ENCODE measurements at regions not wholly inside any gene's neighbourhood (a gene's known extent, or its start where the extent isn't known, plus 50 kb on each side); places are given as distances from the start of the nearest gene placed in this dataset.

DNA sequence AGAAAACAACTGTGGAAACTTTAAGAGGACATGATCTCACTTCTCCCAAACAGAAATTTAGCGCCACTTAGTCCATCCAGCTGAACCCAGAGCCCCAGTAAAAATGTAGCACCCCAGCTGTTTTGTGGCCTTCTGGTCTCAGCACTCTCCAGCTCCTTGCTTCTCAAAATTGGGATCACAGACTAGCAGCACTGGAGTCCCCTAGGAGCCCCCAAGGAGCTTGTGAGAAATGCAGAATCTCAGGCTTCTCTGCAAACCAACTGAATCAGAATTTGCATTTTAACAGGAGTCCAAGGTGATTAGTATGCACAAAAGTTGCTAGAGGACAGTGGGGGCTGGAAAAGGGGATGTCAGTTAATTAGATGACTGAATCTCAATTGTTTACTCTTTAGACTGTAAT is 89.8 kb upstream of the FIBIN start:
- Histone ChIP-seq H3K4me3 (no peak overlapping the region), H3K27me3 (no peaks in the 10 kb centered on the region), H3K4me1 (peaks cover 0 to 6% (median 0%) of the 10 kb centered on the region in 12 donors), H3K9me3 (peaks cover 0 to 2% (median 0%) of the 10 kb centered on the region in 12 donors), H3K27ac (no peak overlapping the region), H3K36me3 (no peaks in the 10 kb centered on the region)
- intact Hi-C loops (cut with DNase I) = no loop called here
- ATAC-seq (no peak), DNase-seq (no peak)
- TF ChIP-seq POLR2A (IDR thresholded peaks at IDR 0.05) = no peak
- TF ChIP-seq, protein P1, sequence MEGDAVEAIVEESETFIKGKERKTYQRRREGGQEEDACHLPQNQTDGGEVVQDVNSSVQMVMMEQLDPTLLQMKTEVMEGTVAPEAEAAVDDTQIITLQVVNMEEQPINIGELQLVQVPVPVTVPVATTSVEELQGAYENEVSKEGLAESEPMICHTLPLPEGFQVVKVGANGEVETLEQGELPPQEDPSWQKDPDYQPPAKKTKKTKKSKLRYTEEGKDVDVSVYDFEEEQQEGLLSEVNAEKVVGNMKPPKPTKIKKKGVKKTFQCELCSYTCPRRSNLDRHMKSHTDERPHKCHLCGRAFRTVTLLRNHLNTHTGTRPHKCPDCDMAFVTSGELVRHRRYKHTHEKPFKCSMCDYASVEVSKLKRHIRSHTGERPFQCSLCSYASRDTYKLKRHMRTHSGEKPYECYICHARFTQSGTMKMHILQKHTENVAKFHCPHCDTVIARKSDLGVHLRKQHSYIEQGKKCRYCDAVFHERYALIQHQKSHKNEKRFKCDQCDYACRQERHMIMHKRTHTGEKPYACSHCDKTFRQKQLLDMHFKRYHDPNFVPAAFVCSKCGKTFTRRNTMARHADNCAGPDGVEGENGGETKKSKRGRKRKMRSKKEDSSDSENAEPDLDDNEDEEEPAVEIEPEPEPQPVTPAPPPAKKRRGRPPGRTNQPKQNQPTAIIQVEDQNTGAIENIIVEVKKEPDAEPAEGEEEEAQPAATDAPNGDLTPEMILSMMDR (IDR thresholded peaks at IDR 0.05) = no peak
- 87 to 92% (median 89%) methylated on average over 1 of the region's 1 CpG for WGBS, 4 donors

DNA sequence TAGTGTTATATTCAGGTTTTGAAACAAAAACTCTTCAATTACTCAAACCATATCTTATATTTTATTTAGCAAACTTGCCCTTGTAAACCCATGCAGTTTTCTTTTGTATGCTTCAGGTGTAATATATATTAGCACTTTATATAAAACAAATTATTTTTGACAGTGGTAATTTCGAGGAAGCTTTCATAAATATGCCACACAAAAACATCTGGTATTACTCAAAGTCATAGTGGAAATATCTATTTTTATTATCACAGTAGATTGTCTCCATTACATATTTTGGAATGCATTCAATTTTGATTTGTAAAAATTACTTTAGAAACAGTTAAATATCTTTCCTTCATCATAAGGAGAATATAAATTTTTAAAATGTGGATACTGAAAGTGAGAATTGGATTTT is 89.1 kb upstream of the FIBIN start:
- TF ChIP-seq POLR2A (IDR thresholded peaks at IDR 0.05) = no peak
- TF ChIP-seq, protein P1 (IDR thresholded peaks at IDR 0.05) = no peak
- peaks cover 0 to 6% (median 0%) of the 10 kb centered on the region in 12 donors for H3K4me1 ChIP-seq
- no peaks in the 10 kb centered on the region for H3K27me3 ChIP-seq
- ATAC-seq = no peak
- WGBS, 4 donors = 26 to 52% (median 45%) methylated on average over 1 of the region's 1 CpG
- no peaks in the 10 kb centered on the region for H3K36me3 ChIP-seq
- intact Hi-C loops (cut with DNase I) = no loop called here
- no peak for DNase-seq
- H3K27ac ChIP-seq = no peak overlapping the region
- peaks cover 0 to 2% (median 0%) of the 10 kb centered on the region in 12 donors for H3K9me3 ChIP-seq
- H3K4me3 ChIP-seq = no peak overlapping the region

DNA sequence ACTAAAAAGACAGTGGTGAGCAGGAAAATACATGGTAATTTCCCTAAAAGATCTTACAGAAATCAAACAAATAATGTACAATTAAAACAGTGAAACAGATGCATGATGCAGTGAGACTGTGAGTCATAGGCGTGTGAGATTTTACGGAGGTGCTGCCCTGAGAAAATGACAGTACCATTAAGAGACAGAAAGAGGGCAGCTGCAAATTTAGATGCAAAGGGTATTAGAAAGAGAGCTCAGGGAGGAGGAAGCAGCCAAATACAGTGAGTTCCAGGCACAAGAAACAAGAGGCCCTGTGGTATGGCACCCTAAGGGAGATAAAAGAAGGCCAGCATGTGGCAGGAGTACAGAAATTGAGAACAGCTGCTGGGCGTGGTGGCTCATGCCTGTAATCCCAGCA is 88.5 kb upstream of the FIBIN start:
- no peak for DNase-seq
- H3K27me3 ChIP-seq = no peaks in the 10 kb centered on the region
- peak in 1 of 4 donors; percentile 52 for ATAC-seq
- intact Hi-C loops (cut with DNase I) = no loop called here
- 73 to 84% (median 81%) methylated on average over 3 of the region's 3 CpGs for WGBS, 4 donors
- no peak for TF ChIP-seq POLR2A (IDR thresholded peaks at IDR 0.05)
- TF ChIP-seq, protein P1 (IDR thresholded peaks at IDR 0.05) = no peak
- H3K36me3 ChIP-seq = no peaks in the 10 kb centered on the region
- H3K4me3 ChIP-seq = no peak overlapping the region
- no peak overlapping the region for H3K27ac ChIP-seq
- H3K9me3 ChIP-seq = peaks cover 0 to 2% (median 0%) of the 10 kb centered on the region in 12 donors
- H3K4me1 ChIP-seq = peaks cover 0 to 6% (median 0%) of the 10 kb centered on the region in 12 donors

DNA sequence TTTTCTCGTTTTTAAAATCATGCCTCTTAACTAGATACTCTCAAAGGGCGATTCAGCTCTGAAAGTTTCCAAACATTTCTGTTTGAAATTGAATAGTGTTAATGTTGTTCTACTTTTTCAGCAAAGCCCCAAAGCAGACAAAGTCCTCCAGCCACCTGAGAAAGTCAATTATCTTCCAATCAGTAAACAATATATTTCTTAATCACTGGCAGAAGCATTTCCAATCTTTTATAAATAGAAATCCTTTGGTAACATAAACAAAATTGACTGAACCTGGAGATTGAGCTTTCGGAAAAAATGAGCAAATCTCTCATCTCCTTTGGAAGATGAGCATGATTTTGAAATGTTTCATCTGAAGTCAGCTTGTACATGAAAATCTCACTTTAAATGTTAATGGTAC is 84.4 kb upstream of the FIBIN start:
- WGBS, 4 donors = 62 to 71% (median 70%) methylated on average over 3 of the region's 3 CpGs
- intact Hi-C loops (cut with DNase I) = no loop called here
- H3K36me3 ChIP-seq = no peaks in the 10 kb centered on the region
- peaks cover 0 to 2% (median 0%) of the 10 kb centered on the region in 12 donors for H3K9me3 ChIP-seq
- DNase-seq (no peak), ATAC-seq (no peak)
- H3K27me3 ChIP-seq = no peaks in the 10 kb centered on the region
- no peak overlapping the region for H3K4me3 ChIP-seq
- TF ChIP-seq POLR2A (IDR thresholded peaks at IDR 0.05) = no peak
- TF ChIP-seq, protein P1 (IDR thresholded peaks at IDR 0.05) = no peak
- peaks cover 0 to 6% (median 0%) of the 10 kb centered on the region in 12 donors for H3K4me1 ChIP-seq
- H3K27ac ChIP-seq = no peak overlapping the region

Measured in heart left ventricle (tissue), 16 donors.